SK-N-SH treated with all-trans-retinoic acid at 6 μM for 48 hours (cell line): ENCODE measurements at regions not wholly inside any gene's neighbourhood (a gene's known extent, or its start where the extent isn't known, plus 50 kb on each side); places are given as distances from the start of the nearest gene placed in this dataset.
"Not testable (repeated sequence)": the region's sequence is repeated elsewhere in the genome, so short reads cannot be mapped to it uniquely, and the experiment has no call there.

Experiments
- ARNTL ChIP-seq: fragments of 450-650 bp; formaldehyde crosslinking; IDR thresholded peaks from 2 replicates; pipeline ENCODE4 v1.5.0; 2020; ENCODE audit warnings: low read depth, mild to moderate bottlenecking, moderate library complexity, borderline replicate concordance
- BACH2 ChIP-seq: fragments of 250-450 bp; sonication (Bioruptor Pico); IDR thresholded peaks from 2 replicates; pipeline ENCODE4 v1.9.0; 2021; ENCODE audit warnings: mild to moderate bottlenecking, borderline replicate concordance
- CREB5 ChIP-seq: fragments of 250-450 bp; sonication (Bioruptor Pico); IDR thresholded peaks from 2 replicates; pipeline ENCODE4 v1.5.1; 2020; ENCODE audit warnings: low read depth, mild to moderate bottlenecking, moderate library complexity
- CSRNP3 ChIP-seq: fragments of 250-450 bp; sonication (Bioruptor Pico); IDR thresholded peaks from 2 replicates; pipeline ENCODE4 v1.5.1; 2021; ENCODE audit warnings: mild to moderate bottlenecking, moderate library complexity
- ESRRG ChIP-seq: fragments of 250-450 bp; sonication (Bioruptor Pico); IDR thresholded peaks from 2 replicates; pipeline ENCODE4 v1.6.1; 2021; ENCODE audit warnings: mild to moderate bottlenecking
- OSR1 ChIP-seq: fragments of 250-450 bp; sonication (Bioruptor Pico); IDR thresholded peaks from 2 replicates; pipeline ENCODE4 v1.8.0; 2022; ENCODE audit warnings: moderate library complexity, mild to moderate bottlenecking, inconsistent platforms
- PATZ1 ChIP-seq: fragments of 250-450 bp; sonication (Bioruptor Pico); IDR thresholded peaks from 2 replicates; pipeline ENCODE4 v1.8.0; 2020; ENCODE audit warnings: mild to moderate bottlenecking, moderate library complexity, borderline replicate concordance
- RARB ChIP-seq: fragments of 250-450 bp; sonication (Bioruptor Pico); IDR thresholded peaks from 2 replicates; pipeline ENCODE4 v1.8.0; 2021; ENCODE audit warnings: mild to moderate bottlenecking, moderate library complexity
- TSHZ2 ChIP-seq: fragments of 250-450 bp; sonication (Bioruptor Pico); IDR thresholded peaks from 2 replicates; pipeline ENCODE4 v1.5.0; 2020; ENCODE audit warnings: mild to moderate bottlenecking, moderate library complexity
- ZC3H10 ChIP-seq: fragments of 250-450 bp; sonication (Bioruptor Pico); IDR thresholded peaks from 2 replicates; pipeline ENCODE4 v1.5.1; 2021; ENCODE audit warnings: mild to moderate bottlenecking, moderate library complexity
- ZFP3 ChIP-seq: fragments of 250-450 bp; sonication (Bioruptor Pico); IDR thresholded peaks from 2 replicates; pipeline ENCODE4 v1.5.0; 2020; ENCODE audit warnings: mild to moderate bottlenecking, moderate library complexity
- ZNF70 ChIP-seq: fragments of 450-650 bp; formaldehyde crosslinking; IDR thresholded peaks from 2 replicates; pipeline ENCODE4 v1.5.0; 2020; ENCODE audit warnings: mild to moderate bottlenecking, moderate library complexity

GRCh38 chr1:56089826-56090225 lies 489.5 kb downstream of the PLPP3 start:
- TF ChIP-seq CREB5 (CRISPR knock-in tag); ARNTL (CRISPR knock-in tag); PATZ1 (CRISPR knock-in tag); ESRRG (CRISPR knock-in tag); RARB; OSR1; ZC3H10 (CRISPR knock-in tag); BACH2; CSRNP3 (CRISPR knock-in tag); ZNF70 (CRISPR knock-in tag); ZFP3 (CRISPR knock-in tag); TSHZ2 (CRISPR knock-in tag): not testable (repeated sequence)
